Epidermal melanocyte (primary cell): ENCODE measurements at regions not wholly inside any gene's neighbourhood (a gene's known extent, or its start where the extent isn't known, plus 50 kb on each side); places are given as distances from the start of the nearest gene placed in this dataset.
"Not testable (repeated sequence)": the region's sequence is repeated elsewhere in the genome, so short reads cannot be mapped to it uniquely, and the experiment has no call there.

ENCODE experiments used
- DNase-seq: peaks from one replicate; pipeline ENCODE4 v3.0.0; 2011; ENCODE audit warnings: low spot score; ENCODE audit not compliant: insufficient read length

GRCh38 chr4:10388146-10388545 lies 69.1 kb downstream of the ZNF518B start:
- not testable (repeated sequence) for DNase-seq

- DNase-seq = no peak
Measured at GRCh38 chr4:10385994-10386394, 71.2 kb downstream of the ZNF518B start.

GRCh38 chr4:10384974-10385373 lies 72.3 kb downstream of the ZNF518B start:
- no peak for DNase-seq

- DNase-seq = no peak
Measured at GRCh38 chr4:10383417-10383816, 73.8 kb downstream of the ZNF518B start.

- not testable (repeated sequence) for DNase-seq
Measured at GRCh38 chr4:10382171-10382570, 75.1 kb downstream of the ZNF518B start.

GRCh38 chr4:10381146-10381545 lies 76.1 kb downstream of the ZNF518B start:
- no peak for DNase-seq

- no peak for DNase-seq
Measured at GRCh38 chr4:10380735-10381134, 76.5 kb downstream of the ZNF518B start.

GRCh38 chr4:10371869-10372471 lies 85.3 kb downstream of the ZNF518B start:
- DNase-seq = no peak

- no peak for DNase-seq
Measured at GRCh38 chr4:10371121-10371520, 86.1 kb downstream of the ZNF518B start.

GRCh38 chr4:10369517-10369916 lies 87.7 kb downstream of the ZNF518B start:
- DNase-seq = no peak

- no peak for DNase-seq
Measured at GRCh38 chr4:10366628-10367027, 90.6 kb downstream of the ZNF518B start.

- no peak for DNase-seq
Measured at GRCh38 chr4:10364194-10364593, 93.0 kb downstream of the ZNF518B start.

GRCh38 chr4:10354746-10355145 lies 102.5 kb downstream of the ZNF518B start:
- DNase-seq = no peak

GRCh38 chr4:10354225-10354624 lies 103.0 kb downstream of the ZNF518B start:
- no peak for DNase-seq

- no peak for DNase-seq
Measured at GRCh38 chr4:10353110-10353509, 104.1 kb downstream of the ZNF518B start.

GRCh38 chr4:10348241-10348640 lies 109.0 kb downstream of the ZNF518B start:
- DNase-seq = no peak

GRCh38 chr4:10347815-10348214 lies 109.4 kb downstream of the ZNF518B start:
- no peak for DNase-seq

- no peak for DNase-seq
Measured at GRCh38 chr4:10347281-10347795, 109.9 kb downstream of the ZNF518B start.

GRCh38 chr4:10346023-10346422 lies 111.2 kb downstream of the ZNF518B start:
- no peak for DNase-seq

GRCh38 chr4:10345381-10345784 lies 111.8 kb downstream of the ZNF518B start:
- no peak for DNase-seq

- DNase-seq = no peak
Measured at GRCh38 chr4:10344824-10345223, 112.4 kb downstream of the ZNF518B start.

- no peak for DNase-seq
Measured at GRCh38 chr4:10343656-10344055, 113.6 kb downstream of the ZNF518B start.

GRCh38 chr4:10342866-10343265 lies 114.4 kb downstream of the ZNF518B start:
- no peak for DNase-seq

GRCh38 chr4:10336471-10336870 lies 120.8 kb downstream of the ZNF518B start:
- peak; percentile 23 for DNase-seq
